HG03469 (cell line): ENCODE measurements at regions not wholly inside any gene's neighbourhood (a gene's known extent, or its start where the extent isn't known, plus 50 kb on each side); places are given as distances from the start of the nearest gene placed in this dataset.

ENCODE experiments used
- ATAC-seq: cut with Tn5 transposase; IDR thresholded peaks from one replicate; pipeline ENCODE4 v1.9.1; 2021; ENCODE audit warnings: mild to moderate bottlenecking, moderate library complexity, moderate number of reproducible peaks; ENCODE audit not compliant: unreplicated experiment

GRCh38 chr7:18198868-18199267 is 171.2 kb upstream of the PRPS1L1 start:
- ATAC-seq, result no peak

GRCh38 chr7:18200266-18200665 is 172.6 kb upstream of the PRPS1L1 start:
- no peak for ATAC-seq

- no peak for ATAC-seq
These were observed 173.2 kb upstream of the PRPS1L1 start for GRCh38 chr7:18200855-18201254.

GRCh38 chr7:18201350-18201749 is 173.7 kb upstream of the PRPS1L1 start:
- no peak for ATAC-seq

- ATAC-seq, result peak; percentile 44
These were observed 174.8 kb upstream of the PRPS1L1 start for GRCh38 chr7:18202315-18203045.

- ATAC-seq, result no peak
These were observed 178.7 kb upstream of the PRPS1L1 start for GRCh38 chr7:18206331-18206730.

- no peak for ATAC-seq
These were observed 181.3 kb upstream of the PRPS1L1 start for GRCh38 chr7:18208921-18209320.

- ATAC-seq, result no peak
These were observed 182.7 kb upstream of the PRPS1L1 start for GRCh38 chr7:18210377-18210776.

DNA sequence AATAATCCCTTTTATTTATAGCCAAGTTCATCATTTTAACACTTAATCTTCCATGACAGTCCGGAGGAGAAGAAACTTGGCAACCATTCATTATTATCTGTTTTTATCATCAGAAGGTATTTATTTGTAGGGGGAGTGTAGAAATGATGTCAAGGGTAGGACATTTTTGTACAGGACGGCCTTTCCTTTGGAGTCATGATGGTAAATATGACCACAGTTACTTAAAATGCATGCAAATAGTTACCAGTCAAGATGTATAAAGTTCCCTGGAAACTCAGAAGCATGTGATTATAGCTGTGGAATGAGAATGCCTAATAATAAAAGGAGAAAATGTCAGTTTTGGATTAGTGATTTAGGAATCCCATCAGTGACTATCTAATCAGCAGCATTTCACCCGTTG is 183.1 kb upstream of the PRPS1L1 start:
- no peak for ATAC-seq

- ATAC-seq, result no peak
These were observed 184.7 kb upstream of the PRPS1L1 start for GRCh38 chr7:18212308-18212707.

DNA sequence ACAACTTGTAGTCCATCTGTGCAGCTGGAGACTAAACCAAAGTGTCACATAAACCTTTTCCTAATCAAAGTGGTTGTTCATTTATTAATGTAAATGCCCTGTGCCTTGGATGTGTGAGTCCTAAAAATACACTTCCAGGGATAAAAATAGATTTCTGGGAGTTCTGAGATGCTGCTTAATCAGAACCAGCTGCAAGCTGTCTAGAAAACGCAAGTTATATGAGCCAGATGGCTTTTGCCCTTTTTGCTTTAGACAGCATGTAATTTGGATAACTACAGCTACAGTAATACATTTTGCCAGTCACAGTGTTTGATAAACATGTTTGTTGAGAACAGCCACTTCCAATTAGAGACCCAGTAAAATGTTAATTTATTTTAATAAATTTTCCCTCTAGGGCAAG is 185.1 kb upstream of the PRPS1L1 start:
- no peak for ATAC-seq

GRCh38 chr7:18213652-18214051 is 186.0 kb upstream of the PRPS1L1 start:
- no peak for ATAC-seq

- no peak for ATAC-seq
These were observed 188.6 kb upstream of the PRPS1L1 start for GRCh38 chr7:18216270-18216669.

DNA sequence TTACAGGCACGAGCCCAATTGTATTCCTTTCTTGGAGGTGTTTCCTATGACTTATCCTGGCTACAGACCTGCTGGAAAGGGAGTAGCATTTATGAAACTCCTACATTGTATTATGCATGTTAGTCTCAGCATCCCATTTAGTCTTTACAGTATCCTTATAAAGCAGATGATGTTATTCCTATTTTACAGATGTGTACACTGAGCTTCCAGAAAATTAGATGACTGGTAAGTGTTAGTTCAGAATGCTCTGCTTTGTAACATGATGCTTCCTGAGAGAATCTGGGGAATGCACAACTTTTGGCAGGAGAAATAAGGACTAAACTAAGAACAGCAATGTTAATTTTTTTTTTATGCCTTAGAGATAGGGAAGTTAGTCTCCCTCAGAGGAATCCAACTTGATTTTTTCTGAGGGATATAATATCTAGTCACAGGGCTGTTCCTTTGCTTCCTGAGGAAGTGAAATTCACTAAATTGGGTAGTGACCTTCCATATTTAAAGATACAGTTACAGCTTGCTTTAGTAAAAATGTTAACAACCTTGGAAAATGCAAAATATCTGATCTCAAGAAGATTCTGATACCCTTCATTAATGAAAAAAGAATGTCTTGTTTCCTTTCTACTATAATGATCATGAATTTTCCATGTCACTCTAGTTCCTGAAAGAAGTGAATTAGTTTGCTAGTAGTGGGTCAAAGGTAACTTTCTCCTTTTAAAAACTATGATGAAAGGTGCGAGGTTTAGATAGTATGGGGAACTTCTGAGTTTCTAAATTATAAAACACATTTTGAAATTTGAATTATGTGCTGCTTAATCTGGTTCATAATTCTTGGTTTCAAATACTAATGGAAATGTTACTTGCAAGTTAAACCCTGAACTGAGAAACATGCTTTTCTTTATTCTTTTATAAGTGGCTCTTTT is 194.0 kb upstream of the PRPS1L1 start:
- ATAC-seq, result no peak

DNA sequence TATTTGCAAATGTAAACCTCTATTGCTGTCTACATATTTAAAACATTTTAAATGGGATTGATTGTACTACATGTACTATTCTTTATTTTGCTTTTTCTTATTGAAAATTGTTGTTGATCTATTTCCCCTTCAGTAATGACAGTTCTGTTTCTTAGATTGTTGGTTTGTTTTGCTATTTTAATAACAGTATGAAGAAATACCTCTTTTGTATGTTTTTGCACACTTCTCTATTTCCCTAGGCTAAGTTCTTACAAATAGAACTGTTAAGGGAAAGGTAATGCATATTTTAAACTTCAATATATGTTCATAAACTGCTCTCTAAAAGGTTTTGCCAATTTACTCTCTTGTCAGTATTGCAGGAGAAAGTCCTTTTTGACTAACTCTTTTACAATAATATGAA is 195.0 kb upstream of the PRPS1L1 start:
- ATAC-seq, result no peak

GRCh38 chr7:18224138-18224537 is 196.5 kb upstream of the PRPS1L1 start:
- ATAC-seq, result peak; percentile 42

GRCh38 chr7:18225067-18225466 is 197.4 kb upstream of the PRPS1L1 start:
- peak; percentile 53 for ATAC-seq

DNA sequence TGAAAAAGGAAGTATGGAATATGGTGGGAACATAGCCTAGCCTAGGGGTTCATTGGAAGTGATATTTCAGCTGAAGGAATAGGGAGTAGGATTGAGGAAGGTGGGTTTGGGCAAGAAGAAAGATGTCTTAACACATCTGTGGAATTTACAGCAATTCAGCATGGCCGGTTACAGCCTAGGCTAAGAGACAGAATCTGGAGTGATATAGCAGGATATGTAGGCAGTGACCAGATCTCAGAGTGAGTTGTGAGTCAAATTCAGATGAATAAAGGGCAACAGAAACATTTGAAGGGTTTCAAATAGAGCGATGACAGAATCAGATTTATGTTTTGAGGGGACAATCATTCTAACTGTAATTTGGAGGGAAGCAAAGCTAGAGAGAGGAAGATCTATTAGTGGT is 199.0 kb upstream of the PRPS1L1 start:
- no peak for ATAC-seq

DNA sequence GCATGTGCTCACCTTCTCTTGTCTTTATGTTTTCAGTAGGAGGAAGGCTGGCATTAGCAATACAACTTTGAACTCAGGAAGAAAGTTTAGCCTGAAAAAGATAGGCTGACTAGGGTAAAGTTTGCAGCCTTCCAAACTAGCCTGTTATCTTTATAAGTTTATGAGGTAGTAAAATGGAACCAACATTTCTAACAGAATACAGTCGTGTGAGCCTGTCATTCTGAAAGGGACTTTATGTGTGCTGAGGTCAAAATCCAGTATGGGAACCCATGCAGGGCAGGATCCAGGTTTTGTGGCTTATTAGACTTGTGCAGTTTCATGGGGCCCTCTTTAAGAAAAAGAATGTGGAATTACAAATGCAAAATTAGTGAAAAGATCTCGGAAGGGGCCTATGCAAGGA is 201.0 kb upstream of the PRPS1L1 start:
- ATAC-seq, result no peak

DNA sequence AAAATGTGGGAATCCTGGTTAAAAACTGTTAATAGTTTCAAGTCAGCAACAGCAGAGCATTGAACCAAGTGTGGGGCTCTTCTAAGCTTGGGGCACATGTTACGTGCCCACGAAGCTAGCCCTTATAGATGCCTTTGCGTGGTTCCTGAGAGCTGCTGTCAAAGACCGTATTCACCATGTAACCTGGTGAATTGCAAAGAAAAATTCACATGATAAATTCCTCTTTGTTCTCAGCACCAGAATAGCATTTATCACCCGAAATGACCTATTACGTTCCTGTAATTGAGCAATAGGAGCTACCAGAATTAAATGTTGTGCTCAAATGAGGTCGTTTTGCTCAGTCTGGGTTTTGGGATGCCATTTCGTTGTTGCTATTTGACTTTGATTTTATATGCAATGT is 202.6 kb upstream of the PRPS1L1 start:
- no peak for ATAC-seq

- no peak for ATAC-seq
These were observed 204.2 kb upstream of the PRPS1L1 start for GRCh38 chr7:18231854-18232253.

DNA sequence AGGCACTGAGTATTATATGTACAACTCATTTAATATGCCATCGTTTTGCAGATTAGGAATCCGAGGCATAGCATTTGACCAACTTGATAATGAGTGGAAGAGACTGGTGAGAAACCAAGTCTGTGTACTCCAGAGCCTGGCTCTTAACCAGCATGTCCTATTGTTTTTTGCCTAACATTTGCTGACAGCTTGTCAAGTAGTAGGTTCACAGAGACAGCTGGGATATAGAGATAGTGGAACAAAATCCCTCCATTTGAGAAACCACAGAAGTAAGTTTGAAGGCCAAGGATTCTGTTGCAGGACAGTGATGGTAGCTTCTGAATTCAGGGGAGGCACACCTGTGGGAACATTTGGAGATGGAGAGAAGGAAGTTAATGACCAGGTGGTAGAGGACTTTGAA is 206.9 kb upstream of the PRPS1L1 start:
- no peak for ATAC-seq
